ENCODE measurements at regions not wholly inside any gene's neighbourhood (a gene's known extent, or its start where the extent isn't known, plus 50 kb on each side); places are given as distances from the start of the nearest gene placed in this dataset.

DNA sequence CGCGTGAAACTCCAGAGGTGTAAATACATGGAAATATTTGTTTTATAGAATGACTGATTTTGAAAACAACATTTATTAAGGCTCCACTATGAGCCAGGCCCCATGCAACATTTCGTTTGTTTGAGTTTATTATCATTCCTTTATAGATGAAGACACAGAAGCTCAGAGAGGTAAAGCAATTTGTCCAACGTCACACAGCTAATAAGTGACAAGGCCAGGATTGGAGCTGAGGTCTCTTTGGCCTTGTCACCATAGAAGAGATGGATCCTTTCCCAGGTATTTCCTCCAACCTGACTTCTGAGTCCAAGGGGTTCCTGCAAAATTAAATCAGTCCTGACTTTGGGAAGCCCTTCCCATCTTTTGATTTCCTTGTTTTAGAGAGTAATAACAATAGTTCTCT lies 98.0 kb downstream of the SYF2 start:
- TF ChIP-seq POLR2A (IDR thresholded peaks at IDR 0.05; ENCODE audit: low read length) (no peak), GATA1 (IDR thresholded peaks at IDR 0.05; ENCODE audit: low read depth, low read length) (no peak)
